ENCODE measurements at regions not wholly inside any gene's neighbourhood (a gene's known extent, or its start where the extent isn't known, plus 50 kb on each side); places are given as distances from the start of the nearest gene placed in this dataset.

DNA sequence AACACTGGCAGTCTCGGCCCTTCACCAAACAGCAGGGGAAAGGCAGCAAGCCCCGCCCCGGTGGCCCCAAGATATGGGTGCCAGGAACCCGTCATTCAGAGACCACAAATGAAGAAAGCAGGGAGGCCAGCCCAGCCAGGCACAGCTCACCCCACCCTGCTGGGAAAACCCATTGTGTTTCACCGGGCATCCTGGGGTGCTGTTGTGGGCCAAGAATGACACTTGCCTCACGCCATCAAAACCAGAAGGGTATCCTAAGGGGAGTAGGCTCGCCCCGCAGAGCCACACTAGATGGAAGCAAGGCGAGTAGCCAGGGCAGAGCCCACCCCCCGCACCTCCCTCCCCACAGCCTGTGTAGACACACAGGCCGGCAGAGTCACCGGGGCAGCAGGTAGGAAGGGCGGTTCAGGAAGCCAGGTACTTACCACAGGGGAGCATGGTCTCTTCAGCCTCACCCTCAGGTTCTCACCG lies 72.5 kb upstream of the KCNMA1 start:
- no peak for DNase-seq

DNA sequence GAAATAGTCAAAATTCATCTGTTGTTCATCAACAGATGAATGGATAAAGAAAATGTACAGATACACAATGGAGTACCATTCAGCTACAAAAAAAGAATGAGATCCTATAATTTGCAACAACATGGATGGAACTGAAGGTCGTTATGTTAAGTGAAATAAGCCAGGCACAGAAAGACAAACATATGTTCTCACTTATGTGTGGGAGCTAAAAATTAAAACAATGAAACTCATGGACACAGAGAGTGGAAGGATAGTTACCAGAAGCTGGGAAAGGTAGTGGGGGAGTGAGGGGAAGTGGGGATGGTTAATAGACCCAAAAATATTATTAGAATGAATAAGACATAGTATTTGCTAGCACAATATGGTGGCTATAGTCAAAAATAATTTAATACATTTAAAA lies 70.0 kb upstream of the KCNMA1 start:
- DNase-seq, result no peak

DNA sequence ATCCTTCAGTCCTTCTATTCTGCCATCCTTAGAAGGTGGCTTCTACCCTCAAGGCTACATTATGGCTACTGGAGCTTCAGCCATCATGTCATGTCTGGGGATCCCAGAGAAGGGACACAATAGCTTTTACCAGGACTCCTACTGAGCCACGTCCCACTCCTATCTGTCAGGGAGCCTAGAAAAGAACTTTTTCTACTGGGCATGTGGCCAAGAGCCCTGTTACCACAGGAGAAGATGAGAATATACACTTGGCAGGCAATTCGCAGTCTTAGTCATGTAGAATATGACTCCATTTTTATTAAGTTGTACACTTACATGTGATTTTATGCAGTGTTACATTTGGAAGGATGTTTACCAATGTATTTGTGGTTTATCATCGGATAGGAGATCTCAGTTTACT lies 64.6 kb upstream of the KCNMA1 start:
- peak; percentile 42 for DNase-seq

- DNase-seq, result no peak
These were observed 62.5 kb upstream of the KCNMA1 start for GRCh38 chr10:77700086-77700485.

DNA sequence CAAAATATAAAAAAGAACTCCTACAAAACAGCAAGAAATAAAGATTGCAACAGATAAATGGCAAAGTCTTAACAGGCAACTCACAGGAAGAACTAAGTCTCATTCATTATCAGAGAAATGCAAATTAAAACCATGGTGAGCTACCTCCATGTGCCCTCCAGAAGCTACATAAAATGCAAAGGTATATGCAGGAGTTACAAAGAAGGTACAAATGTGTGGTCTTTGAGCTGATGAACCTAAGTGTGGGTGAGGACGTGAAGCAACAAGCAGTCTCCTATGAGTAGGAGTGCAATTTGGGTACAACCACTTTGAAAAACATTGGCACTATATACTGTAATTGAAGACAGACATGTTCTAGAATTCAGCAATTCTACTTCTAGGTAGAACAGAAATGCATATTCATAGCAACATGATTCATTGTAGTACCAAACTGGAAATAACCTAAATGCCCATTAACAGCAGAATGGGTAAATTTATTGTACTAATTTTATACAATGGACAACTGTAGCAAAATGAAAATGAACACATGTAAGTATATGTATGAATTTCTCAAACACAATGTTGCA lies 61.6 kb upstream of the KCNMA1 start:
- DNase-seq, result no peak

DNA sequence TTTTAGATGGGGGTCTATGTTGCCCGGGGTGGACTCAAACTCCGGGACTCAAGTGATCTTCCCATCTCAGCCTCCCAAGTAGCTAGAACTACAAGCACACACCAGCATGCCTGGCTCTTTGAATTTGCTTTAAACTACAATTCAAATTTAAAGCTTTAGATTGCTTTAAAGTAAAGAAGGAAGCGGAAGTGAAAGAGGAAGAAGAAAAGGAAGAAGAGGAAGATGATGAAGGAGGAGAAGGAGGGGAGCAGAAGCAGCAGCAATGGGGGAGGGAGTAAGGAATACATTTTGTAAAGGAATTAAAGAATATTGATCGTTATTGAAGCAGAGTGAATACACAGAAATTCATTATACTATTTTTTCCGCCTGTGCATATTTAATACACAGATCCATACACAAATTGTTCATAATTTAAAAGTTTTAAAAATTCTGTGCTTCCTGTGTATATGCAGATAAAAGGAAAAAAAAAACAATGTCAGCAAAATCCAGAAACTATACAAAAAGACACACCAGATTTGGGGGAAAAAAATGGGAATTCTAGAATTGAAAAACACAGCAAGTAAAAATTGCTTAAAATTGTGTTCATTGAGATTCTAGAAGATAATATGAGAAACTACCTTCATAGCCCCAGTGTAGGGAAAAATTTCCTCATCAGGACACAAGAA lies 60.8 kb upstream of the KCNMA1 start:
- DNase-seq, result no peak

DNA sequence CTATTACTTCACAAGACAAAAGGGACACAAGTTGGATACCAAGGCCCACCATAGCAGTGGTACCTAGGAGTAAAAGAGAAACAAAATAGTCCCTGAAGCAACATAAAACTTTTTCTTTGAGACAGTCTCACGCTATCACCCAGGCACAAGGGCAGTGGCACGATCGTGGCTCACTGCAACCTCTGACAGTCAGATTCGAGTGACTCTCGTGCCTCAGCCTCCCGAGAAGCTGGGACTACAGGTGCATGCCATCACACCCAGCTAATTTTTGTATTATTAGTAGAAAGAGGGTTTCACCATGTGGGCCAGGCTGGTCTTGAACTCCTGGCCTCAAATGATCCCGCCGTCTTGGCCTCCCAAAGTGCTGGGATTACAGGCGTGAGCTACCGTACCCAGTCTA lies 59.0 kb upstream of the KCNMA1 start:
- DNase-seq, result no peak

GRCh38 chr10:77695186-77695585 lies 57.6 kb upstream of the KCNMA1 start:
- no peak for DNase-seq

GRCh38 chr10:77692782-77693181 lies 55.2 kb upstream of the KCNMA1 start:
- DNase-seq, result no peak

DNA sequence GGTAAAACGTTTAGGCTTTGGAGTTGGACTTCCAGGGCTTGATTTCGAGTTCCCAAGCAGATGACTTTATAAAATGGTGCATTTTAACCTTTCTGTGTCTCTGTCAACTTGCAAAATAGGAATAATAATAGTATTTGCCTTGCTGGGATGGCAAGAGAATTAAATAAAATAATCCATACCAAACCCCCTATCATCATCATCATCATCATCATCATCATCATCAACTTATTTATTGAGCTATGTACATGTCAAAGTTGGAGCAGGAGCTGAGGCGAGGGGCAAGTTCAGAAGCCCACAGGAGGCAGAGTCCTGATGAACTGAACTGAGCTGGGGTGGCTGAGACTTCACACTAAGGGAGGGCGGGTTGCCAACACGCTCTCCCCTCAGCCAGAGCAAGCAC lies 51.7 kb upstream of the KCNMA1 start:
- DNase-seq, result no peak

GRCh38 chr10:77687621-77688020 lies 50.0 kb upstream of the KCNMA1 start:
- no peak for DNase-seq
